H1 (cell line): ENCODE measurements at regions not wholly inside any gene's neighbourhood (a gene's known extent, or its start where the extent isn't known, plus 50 kb on each side); places are given as distances from the start of the nearest gene placed in this dataset.
A peak's percentile ranks its signal among the peaks of the same experiment; 100 is the strongest.

Source experiments
- CTCF ChIA-PET: fragments of 300-600 bp; sonication (Branson Sonifier 250); formaldehyde crosslinking; loops from one replicate; lab custom pipeline; 2021; ENCODE audit not compliant: partially characterized antibody; lab: Charles Lee
- POLR2A ChIA-PET: fragments of 300-600 bp; sonication (Branson Sonifier 250); formaldehyde crosslinking; loops from one replicate; lab custom pipeline; 2021; ENCODE audit warnings: inconsistent platforms; ENCODE audit not compliant: partially characterized antibody; lab: Charles Lee
- DNase-seq, 2 experiments: peaks; one replicate each; pipeline versions ENCODE4 v3.0.0 to v3.0.0-alpha.2; 2010 to 2022; ENCODE audit warnings: low spot score in 2 of 2, low read depth in 1 of 2, mixed read lengths in 1 of 2
- FAIRE-seq: peaks from 2 replicates; lab custom pipeline; 2011; peaks lifted over from hg19 to GRCh38; lab: Jason Lieb, UNC
- H2AFZ ChIP-seq: 2 replicates; pipeline ENCODE4 v1.8.1; 2012; ENCODE audit warnings: low read length, inconsistent platforms
- H2AK5ac ChIP-seq: 2 replicates; pipeline ENCODE4 v1.6.1; 2013; ENCODE audit warnings: low read depth, low read length
- H2BK120ac ChIP-seq: replicated peaks from 2 replicates; pipeline ENCODE3; 2013; ENCODE audit warnings: low read depth, low read length, inconsistent platforms
- H2BK12ac ChIP-seq: 2 replicates; pipeline ENCODE4 v1.6.1; 2013; ENCODE audit warnings: low read depth, low read length
- H2BK15ac ChIP-seq: 2 replicates; pipeline ENCODE4 v1.6.1; 2013; ENCODE audit warnings: low read length
- H2BK20ac ChIP-seq: 2 replicates; pipeline ENCODE4 v1.6.1; 2013; ENCODE audit warnings: low read length
- H2BK5ac ChIP-seq: 2 replicates; pipeline ENCODE4 v1.6.1; 2013; ENCODE audit warnings: low read depth, low read length
- H3K14ac ChIP-seq: 2 replicates; pipeline ENCODE4 v1.6.1; 2013; ENCODE audit warnings: inconsistent platforms; ENCODE audit not compliant: insufficient read length
- H3K18ac ChIP-seq: 2 replicates; pipeline ENCODE4 v1.6.1; 2013; ENCODE audit warnings: low read length; ENCODE audit errors: extremely low read depth
- H3K23ac ChIP-seq: 2 replicates; pipeline ENCODE4 v1.6.1; 2013; ENCODE audit warnings: inconsistent platforms; ENCODE audit not compliant: insufficient read length
- H3K23me2 ChIP-seq: 2 replicates; pipeline ENCODE4 v1.6.1; 2013; ENCODE audit warnings: low read depth, low read length
- H3K27ac ChIP-seq: 2 replicates; pipeline ENCODE4 v1.6.1; 2011; ENCODE audit warnings: low read depth, low read length, inconsistent platforms
- H3K27me3 ChIP-seq, 4 experiments: replicated peaks in 1 of 4; 1 replicate in 1 of 4; 2 replicates in 3 of 4; pipeline versions ENCODE4 v1.6.1 to v1.8.1; 2011 to 2013; ENCODE audit warnings: low read length in 3 of 4, mild to moderate bottlenecking in 3 of 4, inconsistent platforms in 2 of 4, mixed read lengths in 2 of 4, moderate library complexity in 1 of 4; ENCODE audit not compliant: control insufficient read depth in 3 of 4, insufficient read depth in 3 of 4; ENCODE audit errors: extremely low read depth in 1 of 4
- H3K36me3 ChIP-seq, 4 experiments: 2 replicates each; pipeline versions ENCODE4 v1.6.1 to v1.8.1; 2011 to 2013; ENCODE audit warnings: mild to moderate bottlenecking in 4 of 4, low read length in 3 of 4, moderate library complexity in 2 of 4, control low read depth in 1 of 4, inconsistent platforms in 1 of 4; ENCODE audit not compliant: insufficient read depth in 4 of 4, control insufficient read depth in 2 of 4
- H3K4ac ChIP-seq: replicated peaks from 2 replicates; pipeline ENCODE3; 2013; ENCODE audit warnings: low read length, low read depth, mixed read lengths, inconsistent platforms; ENCODE audit not compliant: insufficient read length
- H3K4me1 ChIP-seq, 4 experiments: replicated peaks in 1 of 4; 1 replicate in 1 of 4; 2 replicates in 3 of 4; pipeline versions ENCODE4 v1.6.1 to v1.8.1; 2011 to 2013; ENCODE audit warnings: low read length in 3 of 4, inconsistent platforms in 2 of 4, mixed read lengths in 1 of 4; ENCODE audit not compliant: insufficient read depth in 4 of 4, control insufficient read depth in 3 of 4
- H3K4me2 ChIP-seq, 2 experiments: 2 replicates each; pipeline versions ENCODE4 v1.6.1 to v1.8.1; 2011 to 2013; ENCODE audit warnings: low read depth in 2 of 2, low read length in 2 of 2, control low read depth in 1 of 2, inconsistent platforms in 1 of 2, mild to moderate bottlenecking in 1 of 2; ENCODE audit not compliant: insufficient read depth in 1 of 2
- H3K4me3 ChIP-seq, 4 experiments: fragments of 200-600, 300-600 bp in 1 of 4; sonication (generic), shearing (Covaris generic), sonication (Bioruptor Twin) in 1 of 4; 2 replicates each; pipeline versions ENCODE4 v1.5.1 to v1.8.1; 2011 to 2016; ENCODE audit warnings: low read length in 4 of 4, low read depth in 3 of 4, control low read depth in 2 of 4, inconsistent platforms in 2 of 4, mild to moderate bottlenecking in 2 of 4, mixed read lengths in 1 of 4, moderate library complexity in 1 of 4; ENCODE audit not compliant: insufficient read depth in 2 of 4; ENCODE audit errors: extremely low read depth in 1 of 4
- H3K56ac ChIP-seq: replicated peaks from 2 replicates; pipeline ENCODE3; 2013; ENCODE audit warnings: low read depth, mild to moderate bottlenecking, mixed read lengths, low read length, inconsistent platforms; ENCODE audit not compliant: insufficient read length
- H3K79me1 ChIP-seq: 2 replicates; pipeline ENCODE4 v1.6.1; 2013; ENCODE audit warnings: low read depth, low read length, control low read depth
- H3K79me2 ChIP-seq, 2 experiments: 2 replicates each; pipeline versions ENCODE4 v1.6.1 to v1.8.1; 2012 to 2013; ENCODE audit warnings: low read length in 2 of 2, mild to moderate bottlenecking in 2 of 2, inconsistent platforms in 1 of 2; ENCODE audit not compliant: insufficient read depth in 2 of 2, control insufficient read depth in 1 of 2
- H3K9ac ChIP-seq, 4 experiments: replicated peaks in 1 of 4; 1 replicate in 1 of 4; 2 replicates in 3 of 4; pipeline versions ENCODE4 v1.6.1 to v1.8.1; 2011 to 2013; ENCODE audit warnings: low read depth in 3 of 4, low read length in 3 of 4, control low read depth in 2 of 4, mild to moderate bottlenecking in 2 of 4, moderate library complexity in 2 of 4, inconsistent platforms in 1 of 4; ENCODE audit errors: extremely low read depth in 1 of 4
- H3K9me3 ChIP-seq, 2 experiments: 2 replicates each; pipeline versions ENCODE4 v1.6.1 to v1.8.1; 2012 to 2013; ENCODE audit warnings: mild to moderate bottlenecking in 2 of 2, moderate library complexity in 2 of 2, control low read depth in 1 of 2, inconsistent platforms in 1 of 2, low read depth in 1 of 2, low read length in 1 of 2, mixed read lengths in 1 of 2; ENCODE audit not compliant: insufficient read depth in 2 of 2
- H4K20me1 ChIP-seq, 2 experiments: replicated peaks in 1 of 2; 2 replicates each; pipeline versions ENCODE3 to v1.8.1; 2011 to 2013; ENCODE audit warnings: inconsistent platforms in 2 of 2, low read length in 2 of 2, mild to moderate bottlenecking in 1 of 2; ENCODE audit not compliant: insufficient read depth in 2 of 2, control insufficient read depth in 1 of 2
- H4K5ac ChIP-seq: 2 replicates; pipeline ENCODE4 v1.6.1; 2013; ENCODE audit warnings: low read length, low read depth, mixed read lengths, inconsistent platforms; ENCODE audit not compliant: insufficient read length
- H4K8ac ChIP-seq: 2 replicates; pipeline ENCODE4 v1.8.0; 2013; ENCODE audit warnings: mild to moderate bottlenecking, moderate library complexity, low read length, inconsistent platforms; ENCODE audit not compliant: insufficient read depth; ENCODE audit errors: extremely low read depth
- H4K91ac ChIP-seq: replicated peaks from 2 replicates; pipeline ENCODE3; 2013; ENCODE audit warnings: low read length, mixed read lengths, inconsistent platforms; ENCODE audit not compliant: insufficient read length
- ATF2 ChIP-seq: IDR thresholded peaks from 2 replicates; pipeline ENCODE4 v1.6.1; 2012; ENCODE audit warnings: low read length, inconsistent platforms
- ATF3 ChIP-seq: IDR thresholded peaks from 2 replicates; pipeline ENCODE4 v1.6.1; 2011; ENCODE audit warnings: low read depth, mild to moderate bottlenecking, low read length; ENCODE audit not compliant: insufficient read depth
- BCL11A ChIP-seq, 2 experiments: IDR thresholded peaks; one replicate each; pipeline ENCODE4 v1.6.1; 2011; ENCODE audit warnings: low read depth in 2 of 2, low read length in 2 of 2, mild to moderate bottlenecking in 2 of 2
- CTBP2 ChIP-seq: IDR thresholded peaks from 2 replicates; pipeline ENCODE4 v1.7.0; 2011; ENCODE audit warnings: borderline replicate concordance, mild to moderate bottlenecking, moderate library complexity, mixed read lengths, low read length; ENCODE audit not compliant: insufficient read depth, insufficient read length
- PHF8 ChIP-seq: fragments of 200-600 bp; sonication (generic); conservative IDR thresholded peaks from 2 replicates; pipeline ENCODE4 v1.7.1; 2012; ENCODE audit warnings: low read depth, mild to moderate bottlenecking, inconsistent platforms, low read length, moderate library complexity
- TAF7 ChIP-seq: optimal IDR thresholded peaks from 2 replicates; pipeline ENCODE3; 2011; ENCODE audit warnings: low read depth, mild to moderate bottlenecking, inconsistent platforms, low read length, moderate library complexity, borderline replicate concordance
- YY1 ChIP-seq: IDR thresholded peaks from 2 replicates; pipeline ENCODE4 v1.6.1; 2011; ENCODE audit warnings: low read depth, mild to moderate bottlenecking, low read length
- WGBS, 2 experiments: shearing (Covaris generic) in 1 of 2; methylation state at CpG; one replicate each; pipeline versions ENCODE4 v1.1.6 to v1.1.7; 2013 to 2015; ENCODE audit warnings: low lambda C conversion rate in 2 of 2, mixed read lengths in 2 of 2, inconsistent platforms in 1 of 2, low coverage in 1 of 2, missing lambda C conversion rate in 1 of 2; ENCODE audit not compliant: insufficient replicate concordance in 2 of 2, insufficient coverage in 1 of 2, insufficient read length in 1 of 2; ENCODE audit errors: extremely low coverage in 1 of 2, missing lambda C conversion rate in 1 of 2; 5-methylcytosine and 5-hydroxymethylcytosine counted together

GRCh38 chr4:159018062-159018629, 84.7 kb upstream of the RAPGEF2 start:
- no peak overlapping the region for H3K4me2 ChIP-seq
- no peak overlapping the region for H3K56ac ChIP-seq
- H3K23me2 ChIP-seq: no peaks in the 10 kb centered on the region
- H3K23ac ChIP-seq: no peak overlapping the region
- no peak overlapping the region for H3K4ac ChIP-seq
- H4K91ac ChIP-seq: peak overlapping the region; percentile 62
- H3K27me3 ChIP-seq: no peaks in the 10 kb centered on the region; a peak in 1 of 7 replicates
- H3K4me1 ChIP-seq: peaks cover 0 to 14% (median 7%) of the 10 kb centered on the region in 4 experiments; a peak in 6 of 7 replicates
- H2BK5ac ChIP-seq: 0 out of 2 replicates have a peak overlapping the region, but pooled peaks have one; percentile 53
- no peak overlapping the region for H3K9ac ChIP-seq
- no peaks in the 10 kb centered on the region for H3K36me3 ChIP-seq
- no peaks in the 10 kb centered on the region for H3K79me2 ChIP-seq
- POLR2A ChIA-PET: interaction anchor here (1.6 kb wide), 1 partner anchor 85 kb away, joined by 3 read pairs; the partner anchor contains the start of gene RAPGEF2
- H3K18ac ChIP-seq: no peak overlapping the region
- H2BK15ac ChIP-seq: 0 out of 2 replicates have a peak overlapping the region, but pooled peaks have one; percentile 53
- H4K8ac ChIP-seq: no peak overlapping the region
- no peak overlapping the region for H2BK120ac ChIP-seq
- H2AFZ ChIP-seq: no peak overlapping the region
- 0 out of 2 replicates have a peak overlapping the region, but pooled peaks have one; percentile 78 for H2AK5ac ChIP-seq
- TF ChIP-seq ATF2 (no peak), TAF7 (no peak), CTBP2 (no peak), PHF8 (no peak), ATF3 (no peak), BCL11A (IDR thresholded peaks at IDR 0.05; ENCODE audit: low read depth in 2 of 2, low read length in 2 of 2) (no peak), YY1 (no peak)
- no peak overlapping the region for H3K4me3 ChIP-seq
- H3K79me1 ChIP-seq: no peaks in the 10 kb centered on the region
- no peaks in the 10 kb centered on the region for H4K20me1 ChIP-seq
- DNase-seq (no peak), FAIRE-seq (no peak)
- no peak overlapping the region for H3K14ac ChIP-seq
- CTCF ChIA-PET: interaction anchor here (0.6 to 2.9 kb wide), 8 partner anchors 27 to 1417 kb away, joined by 3 to 12 read pairs (median 6); no protein-coding TSS in a partner anchor
- H2BK20ac ChIP-seq: no peak overlapping the region; the same call in 1 of the 2 replicates
- H2BK12ac ChIP-seq: peak overlapping the region; percentile 95; the same call in 1 of the 2 replicates
- H4K5ac ChIP-seq: no peak overlapping the region
- no peak overlapping the region for H3K27ac ChIP-seq
- WGBS, 2 experiments: 86% methylated on average over 4 of the region's 4 CpGs; no CpG with 5 or more reads in 1 of the 2 experiments
- H3K9me3 ChIP-seq: no peaks in the 10 kb centered on the region
